K562 (cell line): ENCODE measurements at regions not wholly inside any gene's neighbourhood (a gene's known extent, or its start where the extent isn't known, plus 50 kb on each side); places are given as distances from the start of the nearest gene placed in this dataset.

Source experiments
- CTCF ChIP-seq, 3 experiments: IDR thresholded peaks in 2 of 3; conservative IDR thresholded peaks in 1 of 3; 2 replicates each; pipeline ENCODE4 v1.5.1; 2011 to 2012; ENCODE audit warnings: low read length in 3 of 3, mild to moderate bottlenecking in 3 of 3, control low read depth in 2 of 3, improper control_type of control experiment in 1 of 3, inconsistent platforms in 1 of 3, low read depth in 1 of 3, mixed read lengths in 1 of 3, moderate library complexity in 1 of 3; ENCODE audit not compliant: insufficient read depth in 2 of 3
- E2F3 ChIP-seq: fragments of 250-450 bp; sonication (Bioruptor Pico); IDR thresholded peaks from 2 replicates; pipeline ENCODE4 v1.4.0; 2020; ENCODE audit warnings: mild to moderate bottlenecking
- FOXJ3 ChIP-seq: sonication (generic); formaldehyde crosslinking; IDR thresholded peaks from 2 replicates; pipeline ENCODE4 v1.4.0; 2020; ENCODE audit warnings: mild to moderate bottlenecking, missing genetic modification reagents
- ILK ChIP-seq: fragments of 450-650 bp; IDR thresholded peaks from 2 replicates; pipeline ENCODE4 v1.6.1; 2016; ENCODE audit warnings: missing genetic modification characterization, low read depth, mild to moderate bottlenecking, missing compliant biosample characterization, moderate library complexity, borderline replicate concordance
- MEF2D ChIP-seq: conservative IDR thresholded peaks from 2 replicates; pipeline ENCODE4 v1.6.1; 2016; ENCODE audit warnings: low read depth, missing genetic modification characterization, missing compliant biosample characterization
- POLR2AphosphoS5 ChIP-seq: IDR thresholded peaks from 2 replicates; pipeline ENCODE4 v1.6.1; 2011; ENCODE audit warnings: mild to moderate bottlenecking, low read depth, low read length, moderate library complexity; ENCODE audit not compliant: control insufficient read depth, insufficient read depth
- POLR3A ChIP-seq: IDR thresholded peaks from 2 replicates; pipeline ENCODE4 v1.6.1; 2011; ENCODE audit warnings: borderline replicate concordance, mild to moderate bottlenecking, moderate library complexity; ENCODE audit not compliant: insufficient read length, insufficient read depth; ENCODE audit errors: extremely low read depth
- STAT5A ChIP-seq: IDR thresholded peaks from 2 replicates; pipeline ENCODE4 v1.6.1; 2012; ENCODE audit warnings: low read length, inconsistent platforms, borderline replicate concordance
- ZNF23 ChIP-seq: fragments of 250-450 bp; sonication (Bioruptor Pico); IDR thresholded peaks from 2 replicates; pipeline ENCODE4 v1.4.0; 2020; ENCODE audit warnings: mild to moderate bottlenecking
- ZNF699 ChIP-seq: fragments of 250-450 bp; sonication (Bioruptor Pico); IDR thresholded peaks from 2 replicates; pipeline ENCODE4 v1.8.0; 2021; ENCODE audit warnings: mild to moderate bottlenecking, moderate library complexity; ENCODE audit not compliant: insufficient replicate concordance

GRCh38 chr2:57597940-57598339 is 448.7 kb upstream of the VRK2 start:
- TF ChIP-seq MEF2D (tag) (no peak), CTCF (IDR thresholded peaks at IDR 0.05 in 2 of 3, conservative IDR thresholded peaks at IDR 0.05 in 1 of 3; ENCODE audit: insufficient read depth in 2 of 3, low read depth in 1 of 3, low read length in 3 of 3) (no peak), POLR2AphosphoS5 (no peak), STAT5A (no peak), FOXJ3 (CRISPR knock-in tag) (no peak), ZNF699 (no peak), ILK (tag) (no peak), E2F3 (no peak), ZNF23 (CRISPR knock-in tag) (no peak), POLR3A (no peak)
